ENCODE measurements at regions not wholly inside any gene's neighbourhood (a gene's known extent, or its start where the extent isn't known, plus 50 kb on each side); places are given as distances from the start of the nearest gene placed in this dataset.

DNA sequence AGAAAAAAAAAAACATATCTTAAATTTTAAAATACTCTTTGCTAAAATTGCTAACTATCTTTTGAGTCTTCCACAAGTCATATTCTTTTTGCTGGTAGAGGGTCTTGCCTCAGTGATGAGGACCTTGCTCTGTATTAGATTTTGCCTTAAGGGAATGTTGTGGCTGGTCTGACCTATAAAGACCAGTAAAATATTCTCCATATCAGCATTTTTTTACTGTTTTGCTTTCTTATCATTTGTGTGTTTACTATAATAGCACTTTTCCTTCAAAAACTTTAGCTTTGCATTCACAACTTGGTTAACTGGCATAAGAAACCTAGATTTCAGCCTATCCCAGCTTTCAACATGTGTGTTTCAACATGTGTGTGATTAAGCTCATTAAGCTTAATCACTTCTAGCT, 224.7 kb upstream of the CDH18 start:
- TF ChIP-seq, protein P1, sequence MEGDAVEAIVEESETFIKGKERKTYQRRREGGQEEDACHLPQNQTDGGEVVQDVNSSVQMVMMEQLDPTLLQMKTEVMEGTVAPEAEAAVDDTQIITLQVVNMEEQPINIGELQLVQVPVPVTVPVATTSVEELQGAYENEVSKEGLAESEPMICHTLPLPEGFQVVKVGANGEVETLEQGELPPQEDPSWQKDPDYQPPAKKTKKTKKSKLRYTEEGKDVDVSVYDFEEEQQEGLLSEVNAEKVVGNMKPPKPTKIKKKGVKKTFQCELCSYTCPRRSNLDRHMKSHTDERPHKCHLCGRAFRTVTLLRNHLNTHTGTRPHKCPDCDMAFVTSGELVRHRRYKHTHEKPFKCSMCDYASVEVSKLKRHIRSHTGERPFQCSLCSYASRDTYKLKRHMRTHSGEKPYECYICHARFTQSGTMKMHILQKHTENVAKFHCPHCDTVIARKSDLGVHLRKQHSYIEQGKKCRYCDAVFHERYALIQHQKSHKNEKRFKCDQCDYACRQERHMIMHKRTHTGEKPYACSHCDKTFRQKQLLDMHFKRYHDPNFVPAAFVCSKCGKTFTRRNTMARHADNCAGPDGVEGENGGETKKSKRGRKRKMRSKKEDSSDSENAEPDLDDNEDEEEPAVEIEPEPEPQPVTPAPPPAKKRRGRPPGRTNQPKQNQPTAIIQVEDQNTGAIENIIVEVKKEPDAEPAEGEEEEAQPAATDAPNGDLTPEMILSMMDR (IDR thresholded peaks at IDR 0.05): no peak

DNA sequence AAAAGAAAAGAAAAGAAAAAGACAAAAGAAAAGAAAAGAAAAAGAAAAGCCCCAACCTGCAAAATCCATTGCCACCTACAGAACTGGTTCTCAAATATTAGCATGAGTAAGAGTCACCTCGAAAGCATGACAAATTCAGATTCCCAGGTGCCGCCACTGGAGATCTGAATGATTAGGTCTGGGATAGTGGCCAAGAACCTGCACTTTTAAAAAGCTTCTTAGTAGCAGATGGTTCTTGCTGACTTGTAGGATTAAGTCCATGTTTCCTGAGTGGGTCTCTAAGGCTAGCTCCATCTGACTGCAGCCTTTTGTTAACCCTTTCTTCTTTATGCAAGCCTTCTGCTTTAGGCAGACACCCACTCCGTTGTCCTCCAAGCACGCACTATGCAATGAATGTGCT, 178.5 kb upstream of the CDH18 start:
- TF ChIP-seq, protein P1 (IDR thresholded peaks at IDR 0.05): no peak

DNA sequence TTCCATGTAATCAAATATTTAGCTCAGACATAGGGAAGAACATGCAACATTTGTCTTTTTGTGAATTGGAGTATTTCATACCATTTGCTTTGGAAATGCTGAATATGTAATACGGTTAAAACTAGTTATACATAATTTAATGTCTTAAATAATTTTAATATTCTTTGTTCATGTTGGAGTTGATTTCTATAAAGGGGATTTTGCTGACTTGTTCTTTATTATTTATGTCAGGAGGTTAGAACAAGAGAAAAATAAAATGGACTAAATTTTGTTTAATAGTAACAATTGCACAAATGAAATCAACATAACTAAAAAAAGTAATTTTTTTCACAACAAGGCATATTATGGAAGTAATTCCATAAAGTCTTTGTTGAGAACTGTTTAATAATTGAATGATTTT, 170.0 kb upstream of the CDH18 start:
- TF ChIP-seq, protein P1 (IDR thresholded peaks at IDR 0.05): no peak

DNA sequence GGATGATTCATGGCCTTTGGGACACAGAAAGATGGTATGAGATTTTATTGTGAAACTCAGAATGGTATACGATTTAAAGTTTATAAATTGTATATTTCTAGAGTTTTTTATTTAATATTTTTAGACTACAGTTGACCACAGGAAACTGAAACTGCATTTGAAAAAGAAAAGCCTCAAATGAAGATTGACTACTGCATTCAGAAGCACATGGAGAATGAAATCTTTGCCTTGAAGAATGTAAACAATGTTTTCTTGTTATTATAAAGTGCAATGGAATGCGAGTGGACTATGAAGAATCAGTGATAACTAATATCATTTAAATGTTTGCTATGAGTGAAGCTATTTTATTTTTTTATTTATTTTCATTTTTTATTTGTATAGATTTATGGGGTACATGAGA, 169.1 kb upstream of the CDH18 start:
- TF ChIP-seq, protein P1 (IDR thresholded peaks at IDR 0.05): no peak

DNA sequence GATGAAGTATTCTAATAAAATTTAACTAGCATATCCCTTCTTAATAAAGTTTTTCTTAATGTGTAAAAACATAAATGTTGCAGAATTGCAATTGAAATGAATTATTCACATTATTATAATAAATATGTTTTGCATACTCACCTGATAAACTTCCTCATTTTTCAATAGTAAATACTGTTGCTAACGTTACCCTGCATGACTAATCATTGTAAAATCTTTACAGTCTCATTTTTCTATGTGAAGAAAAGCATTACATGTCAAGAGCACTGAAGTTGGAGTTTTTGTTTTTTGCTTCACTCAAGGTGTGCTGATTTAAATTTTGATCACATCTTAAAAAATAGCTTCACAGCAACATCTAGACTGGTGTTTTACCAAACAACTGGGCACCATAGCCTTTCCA, 157.2 kb upstream of the CDH18 start:
- TF ChIP-seq, protein P1 (IDR thresholded peaks at IDR 0.05): no peak

DNA sequence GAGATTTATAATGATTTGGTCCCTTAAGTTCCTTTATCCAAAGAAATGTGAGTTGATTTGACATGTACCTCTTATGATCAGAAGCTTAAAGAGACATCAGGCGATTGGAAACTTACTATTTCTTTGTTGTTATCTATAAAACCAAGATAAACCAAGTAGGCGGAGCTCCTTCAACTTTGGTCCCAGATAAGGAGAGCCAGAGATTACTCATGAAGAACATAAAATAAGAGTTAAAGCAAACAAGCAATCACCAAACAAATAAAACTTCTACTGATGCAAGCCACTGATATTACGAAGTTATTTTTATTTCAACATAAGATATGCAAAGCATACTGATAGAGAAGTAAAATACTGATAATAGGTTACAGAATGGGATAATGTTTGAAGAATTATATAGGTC, 141.5 kb upstream of the CDH18 start:
- TF ChIP-seq, protein P1 (IDR thresholded peaks at IDR 0.05): no peak

DNA sequence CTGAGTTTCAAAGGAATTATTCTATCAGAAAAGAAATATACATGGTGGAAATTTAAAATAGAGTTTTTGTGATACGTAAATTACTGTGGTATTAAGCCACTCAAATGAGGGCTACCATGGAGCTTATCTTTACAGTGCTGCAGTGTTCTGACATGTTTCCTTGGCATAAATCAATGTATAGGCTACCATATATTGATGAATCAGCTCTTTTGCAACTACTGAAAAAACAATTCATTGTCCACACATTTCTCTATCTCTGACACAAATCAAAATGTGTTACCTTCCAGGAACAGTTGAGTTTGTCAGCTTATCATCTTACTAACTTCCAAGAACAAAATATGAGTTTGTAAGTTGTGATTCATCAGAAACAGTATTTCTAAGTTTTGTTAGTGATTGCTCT, 140.3 kb upstream of the CDH18 start:
- TF ChIP-seq, protein P1 (IDR thresholded peaks at IDR 0.05): no peak

DNA sequence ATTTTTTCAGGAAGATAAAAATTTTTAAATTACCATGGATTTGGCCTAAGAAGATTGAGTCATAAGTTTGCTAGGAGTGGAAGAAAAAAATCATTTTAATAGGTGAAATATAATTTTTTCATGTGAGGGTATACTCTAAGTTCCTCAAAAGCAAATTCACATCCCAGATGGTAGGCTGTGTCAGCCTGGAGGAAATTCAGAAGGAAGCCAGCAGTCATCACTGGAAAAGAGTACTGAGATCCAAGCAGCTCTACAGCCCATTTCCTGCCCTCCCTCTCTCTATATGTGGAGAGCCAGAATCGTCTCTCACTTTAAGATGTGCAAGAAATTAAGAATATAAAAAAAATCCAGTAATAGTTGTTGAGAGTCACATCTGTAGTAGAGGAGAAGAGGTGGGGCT, 126.5 kb upstream of the CDH18 start:
- TF ChIP-seq, protein P1 (IDR thresholded peaks at IDR 0.05): no peak

Measured in LNCAP (cell line).